B cell (primary cell): ENCODE measurements at regions not wholly inside any gene's neighbourhood (a gene's known extent, or its start where the extent isn't known, plus 50 kb on each side); places are given as distances from the start of the nearest gene placed in this dataset.

Source experiments
- EZH2 ChIP-seq: IDR thresholded peaks from 2 replicates; pipeline ENCODE4 v1.6.1; 2012; ENCODE audit warnings: borderline replicate concordance, low read depth, mild to moderate bottlenecking, moderate library complexity, low read length; ENCODE audit not compliant: insufficient read depth, poor library complexity, severe bottlenecking
- TF ChIP-seq, protein P1 (sequence below): fragments of 200-600 bp; IDR thresholded peaks from one replicate; pipeline ENCODE4 v1.8.0; 2022; ENCODE audit warnings: antibody characterized with exemption, mild to moderate bottlenecking

DNA sequence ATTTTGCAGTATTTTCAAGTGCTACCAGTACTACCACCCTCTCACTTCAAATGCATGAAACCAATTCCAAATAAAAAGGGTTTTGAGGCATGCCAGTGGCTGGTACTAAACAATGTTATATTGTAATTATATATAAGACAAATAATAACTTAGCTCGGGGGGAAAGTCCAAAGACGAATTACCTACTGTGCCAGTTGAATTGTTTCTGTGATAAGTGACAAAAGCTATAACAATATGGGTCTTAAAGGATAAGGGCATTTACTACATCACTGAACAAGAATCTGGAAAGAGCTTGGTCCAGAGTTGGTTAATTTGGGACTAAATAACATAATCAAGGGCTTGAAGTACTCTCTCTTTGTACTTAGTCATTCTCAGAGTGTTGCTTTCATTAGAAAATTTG lies 404.7 kb upstream of the CHAC2 start:
- TF ChIP-seq, protein P1, sequence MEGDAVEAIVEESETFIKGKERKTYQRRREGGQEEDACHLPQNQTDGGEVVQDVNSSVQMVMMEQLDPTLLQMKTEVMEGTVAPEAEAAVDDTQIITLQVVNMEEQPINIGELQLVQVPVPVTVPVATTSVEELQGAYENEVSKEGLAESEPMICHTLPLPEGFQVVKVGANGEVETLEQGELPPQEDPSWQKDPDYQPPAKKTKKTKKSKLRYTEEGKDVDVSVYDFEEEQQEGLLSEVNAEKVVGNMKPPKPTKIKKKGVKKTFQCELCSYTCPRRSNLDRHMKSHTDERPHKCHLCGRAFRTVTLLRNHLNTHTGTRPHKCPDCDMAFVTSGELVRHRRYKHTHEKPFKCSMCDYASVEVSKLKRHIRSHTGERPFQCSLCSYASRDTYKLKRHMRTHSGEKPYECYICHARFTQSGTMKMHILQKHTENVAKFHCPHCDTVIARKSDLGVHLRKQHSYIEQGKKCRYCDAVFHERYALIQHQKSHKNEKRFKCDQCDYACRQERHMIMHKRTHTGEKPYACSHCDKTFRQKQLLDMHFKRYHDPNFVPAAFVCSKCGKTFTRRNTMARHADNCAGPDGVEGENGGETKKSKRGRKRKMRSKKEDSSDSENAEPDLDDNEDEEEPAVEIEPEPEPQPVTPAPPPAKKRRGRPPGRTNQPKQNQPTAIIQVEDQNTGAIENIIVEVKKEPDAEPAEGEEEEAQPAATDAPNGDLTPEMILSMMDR, result no peak
- no peak for TF ChIP-seq EZH2
